Epidermal melanocyte (primary cell): ENCODE measurements at regions not wholly inside any gene's neighbourhood (a gene's known extent, or its start where the extent isn't known, plus 50 kb on each side); places are given as distances from the start of the nearest gene placed in this dataset.

Source experiments
- DNase-seq: peaks from one replicate; pipeline ENCODE4 v3.0.0; 2011; ENCODE audit warnings: low spot score; ENCODE audit not compliant: insufficient read length

DNA sequence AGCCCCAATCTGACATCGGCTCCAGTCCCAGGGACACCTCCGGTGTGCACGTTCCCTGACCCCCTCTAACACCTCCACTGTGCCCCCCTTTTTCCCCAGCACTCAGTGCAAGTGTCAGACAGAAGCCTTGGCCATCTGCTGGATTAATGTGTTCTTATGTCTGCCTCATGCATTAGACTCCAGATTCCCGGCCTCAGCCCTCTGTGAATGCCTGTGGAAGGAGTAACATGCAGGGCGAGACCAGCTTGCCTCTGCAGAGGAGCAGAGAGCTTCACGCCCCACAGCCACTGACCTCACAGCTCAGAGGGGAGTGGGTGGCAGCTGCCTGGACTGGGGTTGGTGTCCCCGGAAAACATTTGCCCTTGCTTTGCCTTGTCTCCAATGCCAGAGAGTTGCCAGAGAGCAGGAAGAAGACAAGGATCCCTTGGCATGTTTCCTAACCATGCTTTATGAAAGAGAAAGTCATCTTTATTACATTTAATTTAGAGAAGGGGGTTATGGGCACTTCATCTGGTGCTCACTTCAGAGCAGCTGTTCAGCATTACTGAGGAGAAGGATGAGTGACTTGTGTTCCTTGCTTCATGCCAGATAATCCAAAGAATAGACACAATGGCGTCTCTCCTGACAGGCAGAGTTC is 91.6 kb upstream of the CXCL12 start:
- no peak for DNase-seq

DNA sequence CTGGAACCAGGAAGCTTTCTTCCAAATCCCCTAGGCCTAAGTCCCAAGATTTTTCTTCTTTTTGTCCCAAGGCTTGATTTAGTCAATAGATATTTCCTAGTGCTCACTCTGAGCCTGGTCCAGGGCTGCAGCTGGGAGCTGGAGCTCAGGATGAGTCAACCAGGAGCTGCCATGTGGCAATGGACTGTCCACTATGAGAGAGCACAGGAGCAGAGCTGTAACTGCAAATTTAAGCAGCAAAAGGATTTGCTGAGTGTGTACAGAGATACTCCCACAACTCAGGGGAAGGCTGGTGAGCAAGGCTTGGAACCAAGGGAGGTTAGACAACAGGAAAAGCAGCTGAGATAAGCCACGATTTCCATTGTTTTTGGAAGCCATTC is 92.1 kb upstream of the CXCL12 start:
- DNase-seq: no peak

DNA sequence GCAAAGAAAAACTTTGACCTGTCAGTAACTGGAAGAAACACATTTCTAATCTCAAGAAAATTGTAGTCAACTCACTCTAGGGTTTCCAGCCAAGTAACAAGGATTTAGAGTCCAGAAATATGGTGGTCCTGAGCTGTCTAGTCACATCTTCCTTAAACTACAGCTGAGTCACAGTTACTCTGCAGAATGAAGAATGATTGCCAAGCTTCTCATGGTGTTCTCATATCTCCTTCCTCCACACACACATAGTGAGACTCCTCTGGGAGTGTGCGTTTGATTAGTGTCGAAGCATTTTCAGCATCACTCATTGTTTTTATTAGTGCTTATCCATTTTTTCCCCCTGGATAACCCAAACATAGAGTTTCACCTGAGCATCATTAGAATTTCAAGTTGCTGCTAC is 93.1 kb upstream of the CXCL12 start:
- DNase-seq: no peak

DNA sequence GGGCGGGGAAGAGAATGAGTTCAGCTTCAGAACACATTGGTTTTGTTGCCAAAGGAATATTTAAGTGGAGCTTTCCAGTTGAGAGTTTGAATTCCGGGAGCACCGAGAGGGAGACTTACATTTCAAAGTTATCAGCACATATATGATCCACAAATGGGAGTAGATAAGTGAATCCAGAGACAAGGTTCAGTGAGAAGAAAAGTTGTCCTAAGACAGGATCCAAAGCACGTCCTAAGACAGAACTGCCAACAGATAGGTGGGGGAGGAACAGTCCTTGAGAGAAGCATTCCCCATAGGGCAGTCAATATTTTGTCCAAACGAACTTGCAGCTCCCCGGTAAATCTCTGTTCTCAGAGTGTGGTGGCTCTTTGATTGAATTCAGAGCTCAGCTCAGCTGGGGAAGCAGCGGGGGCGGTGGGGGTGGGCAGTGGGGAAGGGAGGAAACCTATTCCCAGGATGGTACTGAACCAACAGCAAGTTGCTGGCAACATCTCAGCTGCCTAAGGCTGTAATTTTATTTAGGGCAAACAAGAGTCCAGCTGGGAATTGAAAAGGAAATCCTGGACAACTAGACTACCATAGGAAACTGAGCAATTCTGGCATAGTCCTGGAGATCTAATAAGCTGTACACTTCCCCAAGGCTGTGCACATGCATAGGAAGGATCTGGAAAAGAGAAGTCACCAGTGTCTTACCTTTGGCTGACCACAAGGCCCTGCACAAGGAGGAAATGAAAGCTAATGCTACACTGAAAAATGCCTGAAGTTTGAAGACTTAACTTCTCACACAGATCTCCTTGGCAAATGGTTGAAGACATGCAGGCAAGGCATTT is 94.2 kb upstream of the CXCL12 start:
- DNase-seq: no peak

DNA sequence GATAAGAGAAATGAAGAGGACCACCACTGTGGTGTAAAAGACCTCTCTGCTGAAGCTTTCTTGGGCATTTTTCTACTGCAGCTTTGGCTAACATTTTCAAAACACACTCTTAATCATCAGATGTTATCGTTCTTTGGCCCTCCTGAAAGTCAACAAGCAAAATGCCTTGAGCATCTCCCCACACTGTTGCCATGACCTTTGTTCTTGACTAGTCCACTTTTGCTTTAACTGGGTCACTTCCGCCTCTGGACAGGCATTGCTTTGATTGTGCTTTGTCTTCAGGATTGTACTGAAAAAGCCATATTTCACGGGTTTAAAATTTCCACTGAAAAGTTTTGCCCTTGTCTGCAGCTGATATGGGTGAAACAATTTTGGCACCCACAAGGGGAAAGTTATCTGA is 107.8 kb upstream of the CXCL12 start:
- no peak for DNase-seq

DNA sequence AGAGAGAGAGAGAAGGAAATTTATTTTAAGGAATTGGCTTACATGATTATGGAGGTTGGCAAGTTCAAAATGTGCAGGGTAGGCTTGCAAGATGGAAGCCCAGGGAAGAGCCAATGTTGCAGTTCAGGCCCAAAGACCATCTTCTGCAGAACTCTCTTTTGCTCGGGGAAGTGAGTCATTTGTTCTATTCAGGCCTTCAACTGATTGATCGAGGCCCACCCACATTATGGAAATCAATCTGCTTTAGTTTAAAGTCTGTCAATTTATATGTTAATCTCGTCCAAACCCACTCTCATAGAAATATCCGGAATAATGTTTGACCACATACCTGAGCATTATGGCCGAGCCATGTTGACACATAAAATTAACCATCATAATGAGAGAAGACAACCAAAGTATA is 113.3 kb upstream of the CXCL12 start:
- no peak for DNase-seq

DNA sequence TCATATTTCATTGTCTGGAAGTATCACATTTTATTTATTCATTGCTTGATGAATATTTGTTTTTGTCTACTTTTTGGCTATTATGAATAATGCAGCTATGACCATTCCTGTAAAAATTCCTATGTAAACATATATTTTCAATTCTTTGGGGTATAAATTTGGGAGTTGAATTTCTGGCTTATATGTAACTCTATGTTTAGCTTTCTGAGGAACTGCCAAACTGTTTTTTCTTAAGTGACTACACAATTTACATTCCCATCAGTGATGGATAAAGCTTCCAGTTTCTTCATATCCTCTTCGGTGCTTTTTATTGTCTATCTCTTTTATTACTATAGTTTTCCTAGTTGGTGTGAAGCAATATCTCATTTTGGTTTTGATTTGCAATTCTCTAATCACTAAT is 115.6 kb upstream of the CXCL12 start:
- no peak for DNase-seq

DNA sequence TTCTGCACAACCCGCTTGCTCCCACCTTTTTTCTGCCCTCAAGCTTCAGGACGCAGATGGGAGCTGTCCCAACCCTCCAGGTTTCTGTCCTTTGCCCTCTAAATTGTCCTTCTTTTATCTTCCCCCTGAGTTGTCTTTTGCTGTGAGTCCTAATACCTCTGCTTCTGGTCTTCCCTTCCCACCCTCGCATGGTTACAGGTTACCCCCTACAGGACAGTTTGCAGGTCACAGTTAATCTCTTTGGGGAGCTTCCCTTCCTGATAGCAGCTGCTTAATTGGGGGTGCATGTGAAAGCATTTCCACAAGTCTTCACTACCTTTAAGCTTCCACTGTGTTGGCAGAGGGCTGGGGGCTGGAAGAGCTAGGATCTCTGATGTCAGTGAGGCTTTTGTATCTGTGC is 121.5 kb upstream of the CXCL12 start:
- DNase-seq: no peak

DNA sequence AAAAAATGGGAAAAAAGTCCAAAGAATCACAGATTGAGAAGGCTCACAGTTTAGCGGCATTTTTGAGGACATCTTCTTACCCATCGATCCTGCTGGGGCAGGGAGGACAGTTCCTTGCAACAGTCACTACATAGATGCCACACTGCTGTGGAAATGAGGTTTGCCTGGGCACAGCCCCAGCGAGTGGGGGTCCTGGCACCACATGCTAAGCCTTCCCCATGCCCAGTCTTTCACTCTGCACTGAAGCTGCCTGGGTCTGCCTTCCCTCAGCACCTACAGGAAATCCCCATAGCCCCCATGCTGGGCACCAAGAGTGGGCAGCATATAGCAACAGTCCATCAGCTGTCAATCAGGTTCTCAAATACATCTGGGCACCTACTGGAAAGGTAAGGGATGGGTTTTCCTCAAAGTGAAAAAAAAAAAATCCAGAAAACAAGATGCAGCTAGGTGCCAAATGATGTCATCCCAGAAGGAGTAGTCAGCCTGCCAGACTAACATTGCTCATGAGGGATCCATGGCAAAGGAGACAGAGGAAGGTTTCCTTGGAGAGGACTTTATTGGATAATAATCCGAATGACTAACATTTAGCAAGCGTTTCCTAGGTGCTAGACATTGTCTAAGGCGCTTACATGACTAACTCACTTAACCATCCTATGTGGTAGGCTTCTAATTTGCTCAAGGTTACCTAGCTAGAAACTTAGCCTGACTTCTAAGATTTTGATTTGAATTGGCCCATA is 125.7 kb upstream of the CXCL12 start:
- DNase-seq: no peak

DNA sequence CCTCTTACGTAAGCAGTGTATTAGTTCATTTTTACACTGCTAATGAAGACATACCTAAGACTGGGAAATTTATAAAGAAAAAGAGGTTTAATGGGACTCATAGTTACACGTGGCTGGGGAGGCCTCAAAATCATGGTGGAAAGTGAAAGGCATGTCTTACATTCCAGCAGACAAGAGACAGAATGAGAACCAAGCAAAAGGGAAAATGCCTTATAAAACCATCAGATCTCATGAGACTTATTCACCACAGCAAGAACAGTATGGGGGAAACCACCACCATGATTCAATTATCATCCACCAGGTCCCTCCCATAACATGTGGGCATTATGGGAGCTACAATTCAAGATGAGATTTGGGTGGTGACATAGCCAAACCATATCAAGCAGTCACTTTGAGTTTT is 126.3 kb upstream of the CXCL12 start:
- DNase-seq: no peak

DNA sequence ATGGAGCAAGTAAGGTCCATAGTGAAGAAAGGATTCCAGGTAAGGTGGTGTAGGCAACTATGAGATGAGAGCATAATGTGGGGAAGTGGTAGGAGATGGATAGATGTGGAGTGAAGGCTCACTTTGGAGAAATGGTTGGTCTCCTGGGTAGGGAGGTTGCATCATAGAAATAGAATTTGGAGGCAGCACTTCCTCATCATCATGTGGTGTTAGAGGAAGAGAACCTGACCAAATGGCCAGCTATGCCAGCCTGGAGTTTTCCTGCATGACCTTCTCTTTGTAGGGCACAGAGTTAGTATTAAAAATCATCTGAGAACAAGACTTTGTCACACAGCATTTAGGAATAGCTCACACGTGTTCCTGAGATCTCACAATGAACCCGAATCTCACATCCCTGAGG is 126.7 kb upstream of the CXCL12 start:
- no peak for DNase-seq

DNA sequence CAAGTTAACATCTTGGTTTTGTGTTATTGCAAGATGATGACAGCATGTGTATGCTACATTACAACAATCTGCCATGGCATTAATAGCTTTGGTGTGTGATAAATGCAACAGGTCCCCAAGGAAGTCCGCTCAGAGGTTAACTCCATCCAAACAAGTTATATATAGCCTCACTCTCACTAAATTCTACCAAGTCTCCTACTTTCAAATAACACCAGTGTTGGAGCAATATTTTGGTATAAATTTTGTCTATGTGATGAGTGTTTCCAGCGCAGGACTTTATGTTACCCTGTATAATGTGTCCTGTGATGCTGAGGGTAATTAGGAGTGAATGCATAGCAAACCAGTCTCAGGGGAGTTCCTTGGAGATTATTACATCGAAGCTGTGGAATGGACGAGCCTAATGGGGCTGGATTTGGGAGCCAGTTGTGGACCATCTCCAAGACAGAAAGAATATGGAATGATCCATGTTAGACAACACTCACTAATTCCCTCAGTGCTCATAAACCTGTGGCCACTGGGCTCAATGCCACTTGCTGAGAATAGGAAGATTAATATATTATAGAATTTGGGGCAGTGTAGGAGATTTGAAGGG is 127.6 kb upstream of the CXCL12 start:
- no peak for DNase-seq

DNA sequence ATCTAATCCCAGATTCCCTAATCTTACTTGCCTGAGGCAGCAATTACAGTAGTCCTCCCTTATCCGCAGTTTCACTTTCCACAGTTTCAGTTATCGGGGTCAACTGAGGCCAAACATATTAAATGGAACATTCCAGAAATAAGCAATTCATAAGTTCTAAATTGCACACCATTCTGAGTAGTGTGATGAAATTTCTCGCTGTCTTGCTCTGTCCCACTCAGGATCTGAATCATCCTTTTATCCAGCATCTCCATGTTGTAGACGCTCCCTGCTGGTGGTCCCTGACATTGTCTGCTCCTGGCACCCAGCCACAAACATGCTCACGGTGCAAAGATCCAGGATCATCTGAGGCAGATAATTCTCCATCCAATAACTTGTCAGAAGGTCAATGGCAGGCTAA is 128.7 kb upstream of the CXCL12 start:
- no peak for DNase-seq

DNA sequence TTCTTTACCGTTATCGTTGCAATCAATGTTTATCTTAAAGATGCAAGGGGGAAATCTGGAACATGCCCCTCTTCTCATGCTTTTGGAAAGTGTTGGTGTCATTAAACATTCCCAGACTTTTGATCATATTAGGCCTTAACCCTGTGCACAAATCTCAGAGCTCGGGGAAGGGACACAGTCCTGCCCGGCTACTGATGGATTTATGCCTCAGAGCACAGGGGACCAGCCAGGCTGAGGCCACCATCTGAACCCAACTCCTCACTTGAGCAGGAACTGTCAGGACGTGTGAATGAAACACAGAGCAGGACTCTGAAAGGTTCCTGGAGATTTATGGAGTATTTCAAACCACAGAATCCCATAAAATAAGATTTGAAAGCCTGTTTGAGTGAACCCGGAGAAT is 132.0 kb upstream of the CXCL12 start:
- DNase-seq: no peak

DNA sequence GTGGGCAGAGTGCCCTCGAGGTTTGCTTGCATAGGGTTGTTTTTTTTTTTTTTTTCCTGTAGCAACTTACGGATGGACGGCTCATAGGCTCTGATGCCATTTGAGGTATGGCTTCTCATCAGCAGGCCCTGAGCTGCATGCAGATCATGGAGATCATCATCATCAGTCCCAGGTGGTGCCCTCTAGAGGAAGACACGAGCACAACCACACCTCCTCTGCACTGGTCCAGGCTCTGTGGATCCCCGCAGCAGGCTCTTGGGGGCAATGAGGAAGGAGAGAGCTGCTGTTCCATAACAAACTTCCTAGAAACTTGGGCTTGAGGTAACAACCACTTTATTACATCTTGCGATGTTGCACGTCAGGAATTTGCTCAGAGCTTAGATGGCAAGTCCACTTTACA is 132.7 kb upstream of the CXCL12 start:
- DNase-seq: no peak

DNA sequence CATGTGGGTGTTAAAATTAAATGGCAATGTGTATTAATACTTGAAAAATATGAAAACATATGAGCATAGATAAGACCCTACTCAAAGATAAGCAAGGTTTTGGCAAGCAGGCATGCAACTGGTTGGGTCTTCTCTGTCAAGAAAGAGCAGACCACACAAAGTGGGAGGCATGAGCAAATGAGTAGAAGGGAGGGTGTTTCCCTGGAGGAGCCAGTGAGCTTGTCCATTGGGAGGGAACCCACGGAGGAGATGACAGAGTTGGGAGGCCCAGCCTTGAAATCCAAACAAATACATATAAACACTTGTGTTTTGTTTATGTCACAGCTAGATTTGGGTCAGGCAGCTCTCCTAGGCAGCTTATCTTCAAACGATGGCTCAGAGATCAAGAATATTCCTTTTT is 134.5 kb upstream of the CXCL12 start:
- DNase-seq: no peak

DNA sequence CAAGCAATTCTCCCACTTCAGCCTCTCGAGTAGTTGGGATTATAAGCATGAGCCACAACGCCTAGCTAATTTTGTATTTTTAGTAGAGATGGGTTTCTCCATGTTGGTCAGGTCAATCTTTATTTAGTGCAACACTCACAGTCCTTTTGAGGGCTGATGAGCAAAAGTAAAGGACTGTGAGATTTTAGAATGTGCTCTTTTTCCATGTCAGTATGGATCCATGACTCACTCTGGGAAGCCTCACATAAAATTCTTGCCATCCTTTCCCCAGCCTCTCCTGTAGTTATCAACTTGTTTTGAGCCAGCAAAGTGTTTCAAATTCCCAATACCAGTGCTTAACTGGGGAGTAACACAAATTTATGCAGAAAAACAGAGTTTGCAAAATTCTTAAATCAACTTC is 135.8 kb upstream of the CXCL12 start:
- DNase-seq: no peak

DNA sequence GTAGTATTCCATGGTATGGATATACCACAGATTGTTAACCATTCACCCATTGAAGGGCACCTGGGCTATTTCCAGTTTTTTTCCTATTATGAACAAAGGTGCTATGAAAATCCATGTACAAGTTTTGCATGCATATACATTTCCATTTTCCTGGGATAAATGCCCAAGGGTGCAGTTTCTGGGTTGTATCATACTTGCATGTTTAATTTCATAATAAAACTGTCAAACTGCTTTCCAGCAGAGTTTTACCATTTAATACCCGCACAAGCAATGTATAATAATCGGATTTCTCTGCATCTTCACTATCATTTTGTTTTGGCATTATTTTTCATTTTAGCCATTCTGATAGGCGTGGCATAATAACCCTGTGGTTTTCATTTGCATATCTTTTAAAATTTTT is 154.3 kb upstream of the CXCL12 start:
- no peak for DNase-seq

DNA sequence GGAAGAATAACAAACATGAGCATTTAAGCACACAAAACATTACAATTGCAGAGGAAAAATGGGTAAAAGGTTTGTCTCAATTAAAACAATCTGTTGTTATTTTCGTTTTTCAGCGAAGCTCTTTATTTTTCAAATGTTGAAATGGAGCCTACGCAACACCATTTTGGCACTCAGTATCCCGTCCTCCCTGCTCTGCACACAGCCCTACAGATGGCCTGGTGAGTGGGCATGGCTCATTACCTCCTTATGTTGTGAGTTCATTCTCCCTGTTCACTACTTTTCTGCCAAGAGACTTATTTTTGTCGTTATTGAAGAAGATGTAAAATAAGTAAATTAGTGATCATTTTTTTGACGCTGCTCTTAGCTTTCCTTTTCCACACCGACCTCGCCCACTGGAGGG is 167.8 kb upstream of the CXCL12 start:
- DNase-seq: no peak

DNA sequence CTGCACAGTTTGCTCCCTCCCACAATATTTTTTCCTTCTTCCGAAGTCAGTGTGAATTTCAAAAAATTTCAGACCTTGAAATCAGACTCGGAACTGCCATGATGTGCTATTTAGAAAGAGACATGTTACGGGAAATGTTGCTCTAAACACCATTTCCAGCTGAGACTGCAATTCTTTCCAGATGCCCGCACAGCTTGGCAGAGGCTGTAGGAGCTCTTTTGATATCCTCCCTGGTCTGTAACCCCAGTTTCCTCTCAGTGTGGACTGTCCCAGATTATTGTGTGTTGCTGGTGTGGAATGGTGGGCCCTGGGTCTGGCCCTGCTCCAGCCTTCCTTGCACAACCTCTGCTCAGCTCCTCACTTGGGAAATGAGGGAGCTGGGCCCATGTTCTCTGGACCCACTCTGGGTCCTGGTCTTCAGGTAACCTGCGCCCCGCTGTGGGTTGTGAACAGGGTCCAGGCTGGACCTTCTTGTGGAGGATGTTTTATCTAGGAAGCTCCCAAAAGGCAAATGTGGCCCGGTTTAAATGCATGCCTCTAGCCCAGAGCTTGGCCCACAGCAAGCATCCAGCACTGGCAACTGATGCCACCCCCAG is 172.8 kb upstream of the CXCL12 start:
- DNase-seq: no peak

DNA sequence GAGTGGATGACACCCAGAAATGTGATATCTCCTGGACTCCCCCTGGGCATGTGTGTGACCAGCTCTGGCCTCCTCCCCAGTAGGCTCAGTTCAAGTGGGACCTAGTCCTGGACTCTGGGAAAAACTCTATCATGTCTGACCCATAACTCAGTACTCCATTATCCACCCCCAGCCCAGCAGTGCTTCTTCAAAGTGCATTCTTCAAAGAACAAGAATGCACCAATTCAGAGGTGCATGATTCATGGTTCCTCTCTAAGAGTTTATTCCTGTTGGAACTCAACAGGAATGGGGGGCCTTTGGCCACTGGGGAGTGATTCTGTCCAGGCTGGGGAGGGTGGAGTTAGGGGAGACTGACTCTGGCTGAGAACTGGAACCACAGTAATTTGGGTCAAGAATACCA is 173.6 kb upstream of the CXCL12 start:
- no peak for DNase-seq

DNA sequence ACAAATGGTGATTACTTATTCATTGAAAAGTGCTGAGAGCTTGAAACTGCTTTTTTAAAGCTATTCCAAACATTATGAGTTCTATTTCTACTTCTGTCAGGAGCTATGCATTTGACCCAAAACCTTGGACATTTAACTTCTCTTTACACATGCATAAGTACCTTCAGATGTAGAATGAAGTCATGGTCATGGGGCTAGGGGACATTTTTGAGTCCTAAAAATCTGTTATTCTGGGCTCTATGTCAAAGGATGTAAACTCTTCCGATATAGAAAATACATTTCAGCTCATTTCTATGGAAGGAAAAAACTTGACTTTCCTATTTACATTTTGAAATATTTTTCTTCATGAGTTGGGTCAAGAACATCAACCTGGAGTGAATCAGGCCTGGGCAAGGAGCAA is 179.5 kb upstream of the CXCL12 start:
- no peak for DNase-seq
